ENCODE measurements at regions not wholly inside any gene's neighbourhood (a gene's known extent, or its start where the extent isn't known, plus 50 kb on each side); places are given as distances from the start of the nearest gene placed in this dataset.

DNA sequence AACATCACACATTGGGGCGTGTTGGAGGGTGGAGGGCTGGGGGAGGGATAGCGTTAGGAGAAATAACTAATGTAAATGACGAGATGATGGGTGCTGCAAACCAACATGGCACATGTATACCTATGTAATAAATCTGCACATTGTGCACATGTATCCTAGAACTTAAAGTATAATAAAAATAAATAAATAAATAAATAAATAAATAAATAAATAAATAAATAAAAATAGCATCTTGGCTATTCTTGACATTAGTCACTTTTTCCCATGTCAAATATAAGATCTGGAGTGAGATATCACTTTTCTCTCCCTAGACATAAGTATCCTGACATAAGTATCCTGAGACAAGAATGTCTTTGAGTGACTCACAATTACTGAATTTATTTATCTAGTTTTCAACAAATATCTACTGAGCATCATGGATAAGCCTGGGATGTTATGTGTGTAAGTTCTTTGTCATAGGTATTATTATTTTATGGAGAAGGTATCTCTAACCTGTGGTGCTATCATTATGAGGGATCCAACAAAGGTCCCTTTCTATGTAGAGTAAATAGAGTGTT, 691.3 kb downstream of the SORCS1 start:
- no peak for DNase-seq (ENCODE audit: low read depth, low spot score)

DNA sequence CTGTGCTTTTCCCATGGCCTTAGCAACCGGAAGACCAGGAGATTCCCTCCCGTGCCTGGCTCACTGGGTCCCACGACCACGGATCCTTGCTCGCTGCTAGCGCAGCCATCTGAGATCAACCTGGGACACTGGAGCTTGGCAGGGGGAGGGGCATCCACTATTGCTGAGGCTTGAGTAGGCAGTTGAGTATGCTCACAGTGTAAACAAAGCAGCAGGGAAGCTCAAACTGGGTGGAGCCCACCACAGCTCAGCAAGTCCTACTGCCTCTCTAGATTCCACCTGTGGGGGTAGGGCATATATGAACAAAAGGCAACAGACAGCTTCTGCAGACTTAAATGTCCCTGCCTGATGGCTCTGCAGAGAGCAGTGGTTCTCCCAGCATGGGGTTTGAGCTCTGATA, 697.0 kb downstream of the SORCS1 start:
- DNase-seq (ENCODE audit: low read depth, low spot score) = no peak

DNA sequence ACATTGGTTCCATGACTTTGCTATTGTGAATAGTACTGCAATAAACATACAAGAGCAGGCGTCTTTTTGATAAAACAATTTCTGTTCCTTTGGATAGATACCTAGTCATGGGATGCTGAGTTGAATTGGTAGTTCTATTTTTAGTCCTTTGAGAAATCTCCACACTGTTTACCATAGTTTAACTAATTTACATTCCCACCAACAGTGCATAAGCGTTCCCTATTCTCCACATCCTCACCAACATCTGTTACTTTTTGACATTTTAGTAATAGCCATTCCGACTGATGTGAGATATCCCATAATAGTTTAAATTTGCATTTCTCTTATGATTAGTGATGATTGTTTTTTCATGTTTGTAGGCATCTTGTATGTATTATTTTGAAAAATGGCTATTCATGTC, 707.0 kb downstream of the SORCS1 start:
- no peak for DNase-seq (ENCODE audit: low read depth, low spot score)

DNA sequence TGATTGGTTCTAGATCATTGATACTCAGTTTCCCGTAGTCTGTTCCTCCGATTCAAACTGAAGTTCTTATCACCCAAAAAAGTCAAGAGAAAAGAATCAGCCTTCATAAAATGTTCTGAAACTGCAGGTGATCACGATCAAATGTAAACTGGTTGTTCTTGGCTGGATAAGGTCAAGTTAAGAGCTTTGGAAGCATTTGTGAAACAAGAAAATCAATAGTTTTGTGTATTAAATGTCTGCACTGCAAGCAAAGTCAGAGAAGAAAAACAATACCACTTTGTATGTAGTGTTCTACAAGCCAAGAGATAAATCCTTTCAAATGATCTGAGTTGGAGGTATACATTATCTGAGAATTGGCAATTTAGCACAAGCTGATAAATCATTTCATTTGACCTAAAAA, 710.3 kb downstream of the SORCS1 start:
- DNase-seq (ENCODE audit: low read depth, low spot score) = no peak

DNA sequence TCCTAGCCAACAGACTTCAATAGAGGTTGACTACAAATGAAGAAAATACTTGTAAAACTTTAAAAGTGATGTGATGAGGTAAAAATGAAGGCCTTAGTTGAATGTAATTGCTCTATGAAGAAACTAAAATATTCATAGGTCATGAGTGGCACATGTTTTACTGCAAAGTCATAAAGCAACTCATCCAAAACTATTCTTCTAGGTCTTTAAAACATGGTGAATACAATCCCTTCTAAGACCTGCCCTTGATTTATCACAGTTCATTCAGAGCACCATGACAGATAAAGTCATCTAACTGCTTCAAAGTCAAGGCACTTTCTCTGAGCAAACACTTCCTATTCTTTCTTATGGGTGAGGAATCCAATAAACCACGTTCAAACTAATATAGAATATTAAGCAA, 713.5 kb downstream of the SORCS1 start:
- DNase-seq (ENCODE audit: low read depth, low spot score) = no peak

DNA sequence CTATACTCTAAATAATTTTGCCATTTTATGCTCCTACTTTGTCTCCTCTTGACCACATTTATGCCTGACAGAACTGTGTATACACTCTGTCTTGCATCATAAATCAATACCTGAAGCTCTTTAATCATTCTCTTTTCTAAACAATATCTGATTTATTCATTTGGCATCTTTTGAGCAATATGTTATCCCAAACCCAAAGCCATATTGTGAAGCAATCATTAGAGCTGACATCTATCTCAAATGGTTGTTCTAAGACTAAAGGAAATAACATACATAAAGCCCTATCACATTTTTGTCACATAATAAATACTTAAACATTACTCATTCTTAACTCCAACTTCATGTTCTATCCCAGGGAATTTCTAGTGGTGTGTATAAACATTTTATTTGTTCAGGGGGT, 717.6 kb downstream of the SORCS1 start:
- DNase-seq (ENCODE audit: low read depth, low spot score) = no peak

DNA sequence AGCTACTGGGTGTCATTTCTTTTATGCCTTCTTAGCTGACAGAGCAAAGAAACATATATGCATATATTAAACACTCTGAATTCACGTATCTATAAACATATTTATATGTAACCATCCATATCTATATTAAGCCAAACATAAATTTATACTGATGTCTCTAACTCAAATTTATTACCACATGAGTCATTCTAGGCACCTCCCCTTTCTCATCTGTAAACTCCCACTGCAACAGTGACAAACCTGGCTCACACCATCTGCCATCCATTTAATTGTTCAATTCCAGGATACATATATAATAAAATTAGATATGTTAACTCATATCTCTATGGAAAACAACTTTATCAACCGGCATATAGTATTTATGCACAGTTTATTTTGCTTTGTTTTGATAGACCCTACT, 722.3 kb downstream of the SORCS1 start:
- DNase-seq (ENCODE audit: low read depth, low spot score) = no peak

DNA sequence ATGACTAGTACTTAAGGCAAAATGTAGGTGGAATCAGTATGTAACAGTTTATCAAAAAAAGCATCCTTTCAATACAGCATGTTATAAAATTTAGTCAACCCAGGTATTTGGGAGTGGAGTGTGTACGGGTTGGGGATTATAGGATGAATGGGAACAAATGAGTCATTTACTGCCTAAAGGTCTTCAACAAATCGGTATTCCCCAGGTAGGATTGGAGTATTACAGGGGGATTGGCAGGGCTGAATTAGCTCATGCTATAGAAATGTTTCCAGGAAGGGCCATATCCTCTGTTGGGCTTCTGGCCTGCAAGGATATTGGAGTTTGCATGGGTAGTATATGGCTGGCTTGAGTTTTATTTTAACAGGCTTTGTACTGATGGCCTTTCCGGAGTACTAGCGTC, 723.7 kb downstream of the SORCS1 start:
- DNase-seq (ENCODE audit: low read depth, low spot score) = no peak

DNA sequence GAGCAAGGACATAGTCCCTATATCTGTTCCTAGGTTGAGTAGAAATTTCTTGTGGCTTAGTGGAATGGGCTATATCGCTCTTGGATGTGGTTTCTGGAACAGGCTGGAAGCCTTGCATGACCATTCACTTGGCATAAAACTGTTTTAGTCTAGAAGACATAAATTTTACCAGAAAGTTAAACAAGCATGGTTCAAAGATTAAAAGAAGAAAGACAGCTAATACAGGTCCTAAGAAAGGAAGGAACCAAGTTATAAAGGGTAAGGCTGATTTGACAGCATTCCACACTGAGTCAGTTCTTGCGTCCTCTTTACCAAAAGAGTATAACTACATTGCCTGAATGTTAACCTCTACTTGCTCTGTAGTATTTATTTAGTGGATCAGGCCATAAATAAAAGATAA, 724.2 kb downstream of the SORCS1 start:
- DNase-seq (ENCODE audit: low read depth, low spot score) = peak; percentile 72

DNA sequence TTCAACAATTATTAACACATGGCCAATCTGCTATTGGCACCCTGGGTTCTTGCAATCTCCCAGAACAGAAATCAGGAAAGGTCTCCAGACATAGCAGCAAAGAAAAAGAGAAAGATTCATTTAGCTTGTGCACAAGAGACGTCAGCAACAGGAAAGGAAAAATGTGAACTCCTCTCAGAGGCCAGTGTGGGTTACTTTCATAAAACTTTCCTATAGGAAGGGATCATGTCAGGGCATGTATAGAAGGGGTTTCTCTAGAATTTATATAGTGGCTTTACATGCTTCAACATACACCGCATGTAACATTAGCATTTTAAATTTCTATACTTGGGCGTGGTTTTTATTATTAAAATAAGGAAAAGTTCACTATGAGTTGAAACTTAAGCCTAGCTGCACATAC, 725.1 kb downstream of the SORCS1 start:
- no peak for DNase-seq (ENCODE audit: low read depth, low spot score)

DNA sequence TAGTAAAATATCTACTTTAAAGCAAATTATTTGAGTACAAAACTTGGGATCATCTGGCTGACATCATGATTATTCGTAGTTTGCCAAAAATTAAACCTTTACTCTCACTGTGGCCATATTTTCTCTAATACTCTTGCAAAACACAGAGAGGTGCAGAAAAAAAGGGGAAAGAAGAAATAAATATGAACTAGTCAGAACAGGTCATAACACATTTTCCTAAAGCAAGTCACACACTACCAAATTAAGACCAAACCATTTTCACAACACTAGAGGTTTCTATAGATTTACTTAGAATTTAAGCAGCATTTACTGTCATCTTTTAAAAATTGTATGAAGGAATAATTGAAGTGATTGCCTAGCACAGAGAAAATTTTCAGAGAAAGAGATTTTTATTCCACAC, 726.1 kb downstream of the SORCS1 start:
- no peak for DNase-seq (ENCODE audit: low read depth, low spot score)

DNA sequence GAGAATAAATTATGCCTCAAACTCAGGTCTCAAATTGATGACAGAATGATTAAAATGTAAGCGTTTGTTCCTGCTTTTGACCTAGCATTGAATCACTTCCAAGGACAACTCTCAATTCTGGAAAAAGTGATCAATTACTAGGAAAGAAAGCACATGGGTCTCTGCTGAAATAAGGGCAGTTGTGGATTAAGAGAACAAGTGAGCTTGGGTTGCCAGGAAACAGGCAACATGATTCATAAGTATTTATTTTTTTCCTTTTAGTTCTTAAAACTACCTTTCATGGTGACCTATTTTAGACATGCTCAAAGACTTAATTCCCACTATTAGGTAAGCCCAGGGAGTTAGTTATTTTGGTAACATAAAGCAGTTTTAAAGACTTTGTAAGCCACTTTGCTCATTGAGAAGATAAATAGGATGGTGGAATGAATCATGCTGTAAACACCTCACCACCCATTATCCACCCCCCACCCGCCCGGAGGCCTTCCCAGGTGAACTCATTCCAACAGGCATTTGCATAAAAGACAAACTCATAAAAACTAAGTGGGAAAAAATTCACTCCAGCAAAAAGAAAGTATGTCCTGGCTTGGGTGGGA, 728.3 kb downstream of the SORCS1 start:
- peak; percentile 56 for DNase-seq (ENCODE audit: low read depth, low spot score)

DNA sequence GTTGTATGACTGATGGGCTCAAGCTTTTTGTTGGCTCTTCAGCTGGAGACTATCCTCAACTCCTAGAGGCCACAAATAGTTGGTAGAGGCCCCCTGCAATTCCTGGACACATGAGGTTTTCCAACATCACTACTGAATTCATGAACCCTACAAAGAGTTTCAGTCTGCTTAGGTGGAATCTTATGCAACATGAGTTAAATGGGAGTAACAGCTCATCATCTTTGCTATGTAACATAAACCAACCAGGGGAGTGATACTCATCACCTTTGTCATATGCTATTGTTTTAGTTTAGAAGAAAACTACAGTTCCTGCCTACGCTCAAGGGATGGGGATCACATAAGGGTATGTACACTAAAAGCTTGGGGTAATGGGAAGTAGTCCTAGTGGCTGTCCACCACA, 729.4 kb downstream of the SORCS1 start:
- DNase-seq (ENCODE audit: low read depth, low spot score) = no peak

DNA sequence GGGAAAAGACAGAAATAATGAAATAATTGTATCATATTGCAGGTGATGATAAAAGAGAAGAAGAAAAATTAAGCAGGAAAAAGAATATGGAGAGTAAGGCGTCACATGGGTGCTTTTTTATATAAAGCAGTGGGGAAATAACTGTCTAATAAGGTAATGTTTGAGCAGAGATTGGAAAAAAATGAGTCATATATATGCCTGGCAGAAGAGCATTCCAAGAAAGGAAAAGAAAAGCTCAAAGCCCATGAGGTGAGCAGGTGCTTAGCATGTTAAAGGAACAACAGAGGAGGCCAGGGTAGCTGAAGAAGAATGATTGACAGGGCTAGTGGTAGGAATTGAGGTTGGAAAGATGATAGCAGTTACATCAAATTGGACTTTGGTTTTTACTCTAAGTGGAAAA, 739.5 kb downstream of the SORCS1 start:
- no peak for DNase-seq (ENCODE audit: low read depth, low spot score)

DNA sequence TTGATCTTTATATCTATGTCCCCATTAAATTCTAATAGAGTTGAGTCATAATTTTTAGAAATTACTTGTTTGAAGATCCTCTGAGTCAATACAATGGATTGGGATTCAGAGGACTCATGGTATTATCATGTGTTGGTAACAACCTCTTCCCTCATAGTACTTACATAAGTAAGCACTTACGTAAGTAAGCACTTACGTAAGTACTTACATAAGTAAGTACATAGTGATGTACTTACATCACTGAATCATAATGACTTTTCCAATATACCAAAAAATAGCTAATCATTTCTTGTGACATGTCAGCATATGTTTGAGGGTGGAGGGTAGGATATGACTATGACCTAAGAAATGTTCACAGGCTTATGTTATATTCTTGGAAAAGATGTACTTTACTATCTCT, 740.5 kb downstream of the SORCS1 start:
- no peak for DNase-seq (ENCODE audit: low read depth, low spot score)

DNA sequence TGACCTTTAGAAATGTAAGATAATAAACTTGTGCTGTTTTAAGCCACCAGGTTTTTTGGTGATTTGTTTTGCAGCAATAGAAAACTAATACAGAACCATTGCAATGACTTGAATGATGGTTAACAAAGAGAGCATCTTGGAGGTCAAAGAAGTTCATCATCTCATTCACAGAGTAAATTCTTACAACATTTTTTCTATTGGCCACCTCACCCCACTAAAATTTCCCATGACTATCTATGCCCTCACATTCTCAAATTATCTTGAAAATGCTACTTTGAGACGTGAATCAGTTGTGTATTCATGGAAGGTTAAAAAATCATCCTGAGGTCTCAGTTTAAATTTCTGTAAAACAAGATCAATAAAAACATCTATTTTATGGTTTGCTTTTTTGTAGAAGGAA, 754.2 kb downstream of the SORCS1 start:
- no peak for DNase-seq (ENCODE audit: low read depth, low spot score)

DNA sequence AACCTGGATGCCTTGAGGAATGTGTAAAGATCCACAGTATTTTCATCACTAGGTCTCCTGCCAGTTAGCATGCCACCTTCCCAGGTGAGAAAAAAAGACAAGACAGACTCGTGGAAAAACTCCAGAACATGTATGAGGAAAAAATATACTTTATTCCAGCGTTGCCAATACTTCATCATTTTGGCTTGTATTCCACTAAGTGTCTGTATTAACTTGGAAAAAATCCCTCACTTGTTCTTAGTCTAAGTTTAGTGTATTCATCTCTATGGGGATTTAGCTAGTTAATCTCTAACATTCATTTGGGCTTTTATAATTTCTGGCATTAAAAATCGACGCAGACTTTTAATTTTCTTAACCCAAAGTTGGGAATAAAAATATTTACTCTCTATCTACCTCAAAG, 759.4 kb downstream of the SORCS1 start:
- DNase-seq (ENCODE audit: low read depth, low spot score) = no peak

DNA sequence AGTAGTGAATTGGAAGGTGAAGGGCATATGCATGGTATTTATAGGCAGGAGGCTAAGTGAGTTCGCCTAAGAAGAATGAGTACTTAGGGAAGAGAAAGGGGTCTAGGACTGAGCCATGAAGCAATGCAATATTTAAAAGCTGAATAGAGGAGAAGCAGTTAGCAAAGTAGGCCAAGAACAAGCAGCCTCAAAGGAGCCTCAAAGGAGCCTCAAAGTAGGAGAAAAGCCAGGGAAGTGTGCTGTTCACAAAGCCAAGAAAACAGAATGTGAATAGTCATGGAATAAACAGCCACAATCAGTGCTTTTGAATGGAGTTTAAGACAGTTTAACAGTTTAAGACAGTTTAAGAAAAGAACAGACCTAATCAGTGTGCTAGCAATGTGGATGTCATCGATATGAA, 762.0 kb downstream of the SORCS1 start:
- DNase-seq (ENCODE audit: low read depth, low spot score) = no peak

DNA sequence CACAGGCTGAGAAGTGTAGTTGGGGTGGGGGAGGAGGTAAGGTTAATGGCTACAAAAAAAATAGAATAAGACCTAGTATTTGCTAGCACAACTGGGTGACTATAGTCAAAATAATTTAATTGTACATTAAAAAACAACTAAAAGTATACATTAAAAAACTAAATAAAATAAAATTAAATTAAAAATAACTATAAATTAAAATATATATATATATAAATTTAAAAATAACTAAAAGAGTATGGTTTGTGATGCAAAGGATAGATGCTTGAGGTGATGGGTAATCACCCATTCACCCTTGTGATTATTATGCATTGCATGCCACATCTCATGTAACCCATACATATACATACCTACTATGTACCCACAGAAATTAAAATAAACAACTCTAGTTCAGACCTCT, 762.5 kb downstream of the SORCS1 start:
- DNase-seq (ENCODE audit: low read depth, low spot score) = no peak

DNA sequence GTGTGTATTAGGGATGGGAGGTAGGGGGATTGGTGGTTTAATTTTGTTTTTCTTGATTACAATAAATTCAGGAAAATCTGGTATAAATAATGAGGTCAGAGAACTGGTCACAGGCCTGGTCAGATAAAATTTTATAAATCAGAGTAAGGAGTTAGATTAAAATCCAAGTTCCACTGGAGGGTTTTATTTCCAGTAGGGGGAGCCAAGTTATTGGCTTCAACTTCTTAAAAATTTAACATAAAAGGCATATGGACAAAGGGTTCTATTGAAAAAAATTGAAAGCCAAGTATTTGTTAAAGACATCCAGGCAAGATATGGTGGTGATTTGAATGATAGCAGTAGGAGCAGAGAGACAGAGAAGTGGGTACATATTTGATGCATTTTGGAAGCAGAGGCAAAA, 763.3 kb downstream of the SORCS1 start:
- peak; percentile 28 for DNase-seq (ENCODE audit: low read depth, low spot score)

DNA sequence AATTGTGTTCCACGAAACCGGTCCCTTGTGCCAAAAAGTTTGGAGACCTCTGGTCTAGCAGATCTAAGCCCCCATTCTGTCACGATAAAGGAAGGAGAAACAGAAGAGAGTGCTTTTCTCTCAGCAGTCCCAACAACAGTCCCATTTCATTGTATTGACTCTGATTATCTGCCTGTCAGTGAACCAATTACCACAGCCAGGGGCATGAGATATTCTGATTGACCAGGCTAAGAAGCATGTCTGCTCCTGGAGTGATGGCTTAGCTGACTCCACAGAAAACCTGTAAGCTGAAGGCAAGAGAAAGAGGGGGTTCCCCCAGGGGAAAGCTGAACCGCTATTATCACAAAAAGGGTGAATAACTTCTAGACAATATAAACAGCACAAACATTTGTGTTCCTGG, 765.4 kb downstream of the SORCS1 start:
- no peak for DNase-seq (ENCODE audit: low read depth, low spot score)

DNA sequence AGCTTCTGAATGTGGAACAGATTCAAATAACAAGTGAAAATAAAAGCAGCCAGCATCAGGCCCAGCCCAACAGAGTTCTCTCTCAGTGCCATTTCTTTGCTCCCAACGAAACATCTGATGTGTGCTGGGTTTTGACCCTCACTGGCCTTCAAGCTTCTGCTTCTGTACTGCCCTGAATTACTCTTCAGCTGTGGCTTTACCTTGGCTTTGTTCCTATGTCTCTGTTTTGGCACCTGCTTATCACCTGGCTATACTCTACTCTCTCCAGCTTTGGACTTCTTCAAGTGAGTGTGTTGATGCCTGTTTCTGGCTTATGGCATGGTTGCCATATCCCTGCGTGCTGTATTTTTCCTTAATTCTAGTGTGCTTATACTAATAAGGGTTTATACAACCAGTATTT, 768.3 kb downstream of the SORCS1 start:
- no peak for DNase-seq (ENCODE audit: low read depth, low spot score)

DNA sequence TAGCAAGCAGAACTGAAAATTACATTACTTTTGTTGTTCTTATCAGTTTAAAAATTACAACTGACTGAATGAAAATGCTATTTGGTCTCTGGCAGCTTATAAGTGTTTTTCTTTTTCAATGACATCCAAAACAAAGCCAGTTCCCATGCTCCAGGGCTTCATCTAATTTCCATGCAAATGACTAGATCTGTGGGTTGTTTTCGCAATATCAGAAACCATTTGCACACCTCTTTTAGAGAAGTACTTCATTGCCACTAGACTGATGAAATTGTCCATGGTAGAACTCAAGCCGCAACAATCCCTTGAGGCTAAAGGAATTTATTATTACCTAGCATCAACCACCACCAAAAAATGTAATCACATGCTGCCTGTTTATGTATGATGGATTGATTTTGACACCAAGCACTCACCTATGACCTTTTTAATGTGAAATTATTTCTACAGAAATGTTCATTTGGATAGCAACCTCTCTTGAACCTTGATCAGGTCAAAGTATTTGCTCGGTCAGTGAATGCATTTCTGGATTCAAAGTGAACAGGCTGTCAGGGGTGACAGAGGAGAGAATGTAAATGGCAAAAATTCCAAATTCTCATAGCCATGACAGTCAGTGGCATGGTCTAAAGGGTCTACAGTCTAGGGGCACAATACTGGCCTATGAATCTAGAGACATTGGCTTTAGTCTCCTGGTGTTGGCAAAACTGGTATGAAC, 769.3 kb downstream of the SORCS1 start:
- no peak for DNase-seq (ENCODE audit: low read depth, low spot score)

DNA sequence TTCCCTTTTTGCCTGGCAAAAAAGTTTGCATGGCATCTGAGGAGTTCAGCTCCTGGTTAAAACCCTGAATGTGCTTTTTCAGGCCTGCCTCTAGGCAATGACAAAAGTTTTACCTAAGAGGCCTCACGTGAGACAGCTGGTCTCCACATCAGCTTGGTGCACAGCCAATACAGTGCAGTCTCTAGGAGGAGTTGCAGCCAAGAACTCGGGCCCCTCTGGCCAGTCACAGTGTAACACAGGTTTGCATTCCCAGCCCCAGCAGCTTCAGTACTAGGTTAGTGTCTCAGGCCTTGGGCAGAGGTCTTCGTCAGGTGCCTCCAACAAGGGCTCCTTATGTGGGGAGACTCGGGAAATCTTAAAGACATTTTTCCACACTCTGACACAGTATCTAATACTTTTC, 771.7 kb downstream of the SORCS1 start:
- DNase-seq (ENCODE audit: low read depth, low spot score) = no peak
